Naive thymus-derived CD8-positive, alpha-beta T cell (primary cell): ENCODE measurements at regions not wholly inside any gene's neighbourhood (a gene's known extent, or its start where the extent isn't known, plus 50 kb on each side); places are given as distances from the start of the nearest gene placed in this dataset.
"Not testable (repeated sequence)": the region's sequence is repeated elsewhere in the genome, so short reads cannot be mapped to it uniquely, and the experiment has no call there.

ENCODE experiments used
- ATAC-seq, 2 donors: fragments of 150-1000 bp; cut with Tn5 transposase in 1 of 2; sonication (Bioruptor Pico), chemical (Tn5 transposase) in 1 of 2; 1 replicate in 1 of 2; 2 replicates in 1 of 2; pipeline ENCODE4 v1.10.0; 2021; ENCODE audit warnings: mild to moderate bottlenecking in 2 of 2, moderate library complexity in 2 of 2
- POLR2A ChIA-PET: fragments of 350-600 bp; sonication (Branson Sonifier 250); formaldehyde crosslinking; loops from one replicate; lab custom pipeline; 2021; ENCODE audit warnings: antibody characterized with exemption; lab: Charles Lee
- DNase-seq, 10 donors: peaks; one replicate each; pipeline versions ENCODE4 v3.0.0 to v3.0.0-alpha.2; 2020 to 2022
- H3K27ac Mint-ChIP-seq, 10 donors: one replicate each; pipeline ENCODE4 v1.8.0; 2020 to 2022; ENCODE audit warnings: mild to moderate bottlenecking in 10 of 10, mixed read lengths in 10 of 10, moderate library complexity in 4 of 10, inconsistent platforms in 1 of 10
- H3K27me3 Mint-ChIP-seq, 5 donors: one replicate each; pipeline ENCODE4 v1.8.0; 2021 to 2022; ENCODE audit warnings: mixed read lengths in 5 of 5
- H3K36me3 Mint-ChIP-seq, 3 donors: one replicate each; pipeline ENCODE4 v1.8.0; 2020 to 2022; ENCODE audit warnings: mixed read lengths in 3 of 3, mild to moderate bottlenecking in 2 of 3, inconsistent platforms in 1 of 3
- H3K4me1 Mint-ChIP-seq, 4 donors: one replicate each; pipeline ENCODE4 v1.8.0; 2021 to 2022; ENCODE audit warnings: mixed read lengths in 4 of 4
- H3K4me3 Mint-ChIP-seq, 10 donors: one replicate each; pipeline ENCODE4 v1.8.0; 2020 to 2022; ENCODE audit warnings: mild to moderate bottlenecking in 10 of 10, mixed read lengths in 10 of 10, moderate library complexity in 6 of 10, inconsistent platforms in 1 of 10
- H3K9me3 Mint-ChIP-seq, 9 donors: one replicate each; pipeline ENCODE4 v1.8.0; 2020 to 2022; ENCODE audit warnings: mixed read lengths in 9 of 9, mild to moderate bottlenecking in 3 of 9, inconsistent platforms in 1 of 9, moderate library complexity in 1 of 9

DNA sequence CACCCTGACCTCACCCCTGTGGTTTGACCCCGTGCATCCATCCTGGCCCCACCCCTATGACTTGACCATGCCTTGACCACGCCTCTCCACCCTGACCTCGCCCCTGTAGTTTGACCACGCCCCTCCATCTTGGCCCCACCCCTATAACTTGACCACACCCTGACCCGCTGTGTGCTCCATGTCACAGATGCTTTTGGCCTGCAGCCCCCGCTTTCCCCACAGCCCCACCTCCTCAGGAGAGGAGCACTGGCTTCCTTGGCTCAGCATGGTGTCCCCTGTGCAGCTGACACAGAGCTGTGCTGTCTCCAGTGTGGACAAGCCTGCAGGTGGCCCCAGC is 269.9 kb upstream of the SFSWAP start:
- Mint-ChIP-seq H3K9me3 (no peaks in the 10 kb centered on the region), H3K4me3 (no peak overlapping the region), H3K27me3 (peaks cover 5 to 14% (median 8%) of the 10 kb centered on the region in 5 donors), H3K27ac (no peak overlapping the region), H3K36me3 (no peaks in the 10 kb centered on the region), H3K4me1 (peaks cover 0 to 1% (median 0%) of the 10 kb centered on the region in 4 donors)
- POLR2A ChIA-PET = no interaction called here
- DNase-seq (peak in 1 of 10 donors; percentile 52), ATAC-seq (no peak)

DNA sequence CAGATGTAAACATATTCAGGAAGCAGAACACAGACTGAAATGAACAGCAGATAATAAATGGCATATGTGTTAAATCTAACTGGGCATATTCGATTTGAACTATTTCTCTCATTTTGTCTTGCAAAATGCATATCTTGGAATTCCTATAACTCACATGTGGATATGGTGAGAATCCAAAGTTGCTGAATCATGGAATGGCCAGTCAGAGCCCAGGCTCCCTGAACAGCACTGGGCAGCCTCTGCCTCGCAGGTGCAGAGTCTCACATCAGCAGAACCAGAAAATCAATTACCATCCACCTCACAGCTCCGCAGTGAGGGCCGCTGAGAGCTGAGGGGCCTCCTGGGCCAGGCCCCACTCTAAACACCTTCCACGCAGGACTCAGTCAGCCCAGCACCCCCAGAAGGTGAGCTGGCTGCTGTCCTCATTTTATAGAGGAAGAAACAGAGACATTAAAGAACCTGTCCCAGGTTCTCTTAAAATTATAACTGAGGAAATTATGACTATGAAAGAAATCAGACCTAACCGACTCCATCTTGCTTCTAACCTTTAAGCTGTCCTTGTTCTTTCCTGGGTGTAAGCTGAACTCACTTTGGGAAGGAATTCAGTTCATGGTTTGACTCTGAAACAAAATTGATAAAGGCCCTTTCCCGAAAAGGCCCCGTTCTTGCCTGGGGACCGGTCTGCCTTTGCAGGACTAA is 269.1 kb upstream of the SFSWAP start:
- Mint-ChIP-seq H3K27ac (peak overlapping the region in 1 of 10 donors; percentile 33), H3K27me3 (peaks cover 2 to 8% (median 4%) of the 10 kb centered on the region in 5 donors), H3K4me3 (no peak overlapping the region), H3K9me3 (no peaks in the 10 kb centered on the region), H3K4me1 (peaks cover 0 to 1% (median 0%) of the 10 kb centered on the region in 4 donors), H3K36me3 (no peaks in the 10 kb centered on the region)
- ATAC-seq (no peak), DNase-seq (no peak)
- POLR2A ChIA-PET = no interaction called here

DNA sequence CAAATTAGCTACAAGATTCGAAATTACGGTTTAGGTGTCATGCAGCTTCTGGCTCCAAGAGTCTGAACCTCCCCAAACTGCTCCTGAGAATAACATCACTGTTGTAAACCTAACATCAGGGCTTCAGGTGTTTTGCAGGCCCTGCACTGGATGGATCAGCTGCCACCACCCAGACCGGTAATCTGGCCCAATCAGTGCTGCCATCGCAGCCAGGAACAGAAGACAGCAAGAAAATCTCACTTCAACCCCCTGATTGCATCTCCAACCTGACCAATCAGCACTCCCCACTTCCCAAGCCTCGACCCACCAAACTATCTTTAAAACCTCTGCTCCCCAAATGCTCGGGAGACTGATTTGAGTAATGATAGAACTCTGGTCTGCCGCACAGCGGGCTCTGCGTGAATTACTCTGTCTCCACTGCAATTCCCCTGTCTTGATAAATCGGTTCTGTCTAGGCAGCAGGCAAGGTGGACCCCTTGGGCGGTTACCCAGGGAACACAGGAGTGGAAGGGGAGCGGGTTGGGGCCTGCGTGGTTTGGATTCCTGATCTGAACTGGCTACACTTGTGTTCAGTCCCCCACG is 268.5 kb upstream of the SFSWAP start:
- H3K9me3 Mint-ChIP-seq = no peaks in the 10 kb centered on the region
- H3K27ac Mint-ChIP-seq = peak overlapping the region in 1 of 10 donors; percentile 33
- POLR2A ChIA-PET = no interaction called here
- H3K4me1 Mint-ChIP-seq = no peaks in the 10 kb centered on the region
- ATAC-seq (no peak), DNase-seq (no peak)
- no peak overlapping the region for H3K4me3 Mint-ChIP-seq
- H3K36me3 Mint-ChIP-seq = no peaks in the 10 kb centered on the region
- peaks cover 0 to 4% (median under 1%) of the 10 kb centered on the region in 5 donors for H3K27me3 Mint-ChIP-seq

DNA sequence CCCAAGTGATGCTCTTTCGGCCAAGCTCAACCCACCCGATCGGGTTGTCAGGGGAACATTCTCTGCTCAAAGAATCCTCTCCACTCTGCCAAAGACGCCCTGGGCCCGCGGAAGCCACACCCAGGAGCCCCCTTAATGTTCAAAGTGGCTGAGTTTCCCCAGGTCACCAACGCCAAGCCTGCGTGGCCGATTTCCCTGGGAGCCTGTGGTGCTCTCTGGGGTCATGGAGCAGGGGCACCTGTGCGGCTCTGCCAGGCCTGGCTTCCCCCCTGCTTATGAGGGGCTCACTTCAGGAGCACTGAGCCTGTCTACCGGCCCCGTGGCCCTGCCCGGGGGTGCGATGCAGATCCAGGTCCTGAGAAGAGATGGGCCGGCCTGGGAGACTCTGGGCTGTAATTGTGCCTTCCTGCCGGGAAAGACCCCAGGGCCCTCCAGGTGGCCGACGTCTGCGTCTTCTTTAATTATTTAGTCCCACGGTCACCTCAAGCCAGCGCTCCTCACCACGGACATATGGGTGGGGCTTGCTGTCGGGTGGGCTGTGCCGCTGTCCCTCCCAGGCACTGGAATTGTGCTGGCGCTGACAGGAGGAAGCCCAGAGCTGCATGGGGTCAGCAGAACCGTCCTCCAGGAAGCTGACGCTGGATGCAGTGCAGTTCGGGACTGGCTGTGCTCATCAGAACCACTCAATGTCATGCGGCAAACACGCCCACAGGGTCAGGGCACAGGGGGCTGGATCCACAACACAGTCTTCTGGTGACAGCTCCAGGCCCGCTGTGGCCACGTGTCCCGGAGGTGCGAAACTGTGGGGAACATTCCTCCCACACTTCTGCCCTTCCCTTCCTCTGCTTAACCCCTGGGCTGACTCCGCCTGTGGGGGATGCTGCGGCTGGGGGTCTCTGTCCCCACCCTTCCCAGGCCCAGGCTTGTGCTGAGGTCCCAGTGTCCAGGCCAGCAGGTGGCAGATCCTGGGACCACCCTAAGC is 267.6 kb upstream of the SFSWAP start:
- Mint-ChIP-seq H3K4me1 (no peaks in the 10 kb centered on the region), H3K27ac (no peak overlapping the region), H3K4me3 (no peak overlapping the region), H3K36me3 (no peaks in the 10 kb centered on the region), H3K27me3 (peaks cover 0 to 3% (median 0%) of the 10 kb centered on the region in 5 donors), H3K9me3 (peaks cover 0 to 2% (median 0%) of the 10 kb centered on the region in 9 donors)
- POLR2A ChIA-PET = no interaction called here
- DNase-seq = no peak
- no peak for ATAC-seq

DNA sequence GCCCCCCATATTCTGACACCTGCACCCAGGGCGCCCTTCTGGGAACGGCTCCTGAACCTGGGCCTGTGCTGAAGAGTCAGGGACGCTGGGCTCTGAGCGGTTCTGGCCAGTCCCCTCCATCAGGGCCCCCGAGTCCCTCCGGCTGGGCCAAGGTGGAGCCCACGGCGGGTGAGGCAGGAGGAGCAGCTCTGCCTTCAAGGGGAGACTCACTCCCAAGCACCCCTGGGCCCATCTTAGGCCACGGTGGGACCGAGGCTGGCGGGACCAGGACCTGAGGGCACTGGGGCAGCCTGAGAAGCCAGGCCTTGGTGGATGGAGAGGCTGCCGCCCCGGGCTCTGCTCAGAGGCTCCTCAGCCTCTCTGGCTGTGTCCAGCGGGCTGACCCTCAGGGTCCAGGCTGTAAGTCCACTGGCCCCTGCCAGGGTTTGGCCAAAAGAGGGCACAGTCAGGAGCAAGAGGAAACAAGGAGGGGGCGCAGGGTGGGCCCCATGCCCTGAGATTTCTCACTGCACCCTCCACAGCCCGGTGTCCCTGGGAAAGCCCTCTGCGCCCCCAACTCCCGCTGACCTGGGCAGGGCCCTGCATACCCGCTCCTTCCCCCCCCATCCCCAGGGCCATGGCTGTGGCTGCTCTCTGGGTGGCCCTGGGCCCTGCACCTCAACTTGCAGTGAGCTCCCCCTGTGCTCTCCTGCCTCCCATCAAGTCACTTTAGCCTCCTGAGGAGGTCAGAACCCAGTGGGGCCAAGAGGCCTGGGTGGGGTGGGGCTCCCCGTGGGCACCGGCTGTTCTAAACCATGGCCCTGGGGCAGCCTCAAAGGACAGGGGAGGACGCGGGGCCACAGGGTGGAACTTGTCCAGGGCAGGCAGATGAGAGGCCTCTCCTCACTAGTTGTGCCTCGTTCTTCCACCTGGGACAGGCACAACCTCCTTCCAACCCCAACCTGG is 266.4 kb upstream of the SFSWAP start:
- DNase-seq (no peak), ATAC-seq (no peak)
- Mint-ChIP-seq H3K27ac (no peak overlapping the region), H3K36me3 (no peaks in the 10 kb centered on the region), H3K9me3 (peaks cover 0 to 4% (median 0%) of the 10 kb centered on the region in 9 donors), H3K4me1 (no peaks in the 10 kb centered on the region), H3K27me3 (peaks cover 0 to 2% (median 0%) of the 10 kb centered on the region in 5 donors), H3K4me3 (no peak overlapping the region)
- POLR2A ChIA-PET = no interaction called here

DNA sequence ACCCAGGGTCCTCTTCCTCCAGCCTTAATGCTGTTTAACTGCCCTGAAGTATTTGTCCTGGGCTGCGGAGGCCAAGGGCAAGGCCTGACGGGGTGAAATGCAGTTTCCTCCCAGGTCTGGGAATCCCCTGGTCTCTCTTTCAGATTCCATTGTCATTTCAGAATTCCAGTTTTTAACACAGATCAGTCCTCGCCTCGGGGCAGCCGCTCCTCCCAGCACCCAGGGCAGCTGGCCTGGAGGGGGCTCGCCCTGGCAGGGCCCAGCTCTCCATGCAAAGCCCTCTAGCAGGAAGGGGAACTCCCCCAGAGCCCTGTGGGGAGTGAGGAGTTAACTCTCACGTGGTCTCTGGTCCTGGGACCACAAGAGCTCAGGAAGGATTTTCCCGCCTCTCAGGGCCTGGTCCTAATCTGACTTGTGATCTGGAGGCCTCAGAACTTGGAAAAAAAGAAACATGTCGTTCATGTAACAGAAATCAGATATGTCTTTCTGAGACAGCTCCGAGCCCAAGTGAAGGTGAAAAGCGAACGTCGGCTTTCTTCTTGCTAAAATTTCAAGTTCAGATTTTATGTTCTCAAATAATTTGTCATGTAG is 265.6 kb upstream of the SFSWAP start:
- Mint-ChIP-seq H3K27ac (no peak overlapping the region), H3K27me3 (peaks cover 0 to 2% (median 0%) of the 10 kb centered on the region in 5 donors), H3K9me3 (peaks cover 0 to 4% (median 0%) of the 10 kb centered on the region in 9 donors), H3K4me1 (no peaks in the 10 kb centered on the region), H3K36me3 (no peaks in the 10 kb centered on the region), H3K4me3 (no peak overlapping the region)
- DNase-seq = no peak
- POLR2A ChIA-PET = no interaction called here
- no peak for ATAC-seq

DNA sequence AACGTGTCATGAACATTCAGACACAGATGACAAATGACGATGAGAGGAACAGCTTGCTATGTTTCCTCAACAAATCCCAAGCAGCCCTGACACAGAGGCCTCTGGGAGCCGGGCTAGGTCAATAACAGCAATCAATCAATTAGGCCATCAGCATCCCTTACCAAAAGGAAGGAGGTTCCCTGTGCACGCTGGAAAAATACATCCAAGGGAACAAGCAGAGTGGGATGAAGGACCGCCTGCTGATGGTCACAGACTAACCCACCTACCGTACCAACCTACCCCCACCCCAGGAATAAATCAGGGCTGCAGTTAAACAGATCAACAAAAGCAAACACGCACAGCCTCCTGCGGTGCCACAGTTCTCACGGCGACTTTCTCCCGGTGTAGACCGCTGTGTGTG is 265.1 kb upstream of the SFSWAP start:
- Mint-ChIP-seq H3K27ac (peak overlapping the region in 1 of 10 donors; percentile 29), H3K36me3 (no peaks in the 10 kb centered on the region), H3K4me3 (no peak overlapping the region), H3K27me3 (peaks cover 0 to 2% (median 0%) of the 10 kb centered on the region in 5 donors), H3K9me3 (peaks cover 0 to 7% (median 2%) of the 10 kb centered on the region in 9 donors), H3K4me1 (no peaks in the 10 kb centered on the region)
- ATAC-seq (no peak), DNase-seq (no peak)
- POLR2A ChIA-PET = no interaction called here

DNA sequence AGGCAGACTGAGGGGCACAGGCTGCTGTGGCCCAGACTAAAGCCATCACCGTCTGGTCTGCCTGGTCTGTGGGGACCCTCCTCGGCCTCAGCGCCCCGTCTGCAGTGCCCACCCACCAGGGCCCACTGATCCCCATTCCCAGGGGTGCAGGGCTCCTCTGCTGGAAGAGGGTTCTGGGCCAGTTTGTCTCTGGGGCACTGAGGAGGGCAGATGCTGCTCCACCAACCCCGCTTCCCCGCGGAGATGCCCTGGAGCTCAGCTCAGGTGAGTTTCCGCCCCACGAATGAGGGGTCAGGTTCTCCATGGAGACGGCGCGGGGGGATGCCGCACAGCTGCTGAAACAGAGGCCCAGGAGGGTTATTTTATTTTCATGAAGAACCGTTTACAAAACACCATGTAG is 263.3 kb upstream of the SFSWAP start:
- Mint-ChIP-seq H3K9me3 (peaks cover 0 to 20% (median 9%) of the 10 kb centered on the region in 9 donors), H3K27me3 (peaks cover 0 to 12% (median 5%) of the 10 kb centered on the region in 5 donors)
- H3K27ac Mint-ChIP-seq, ATAC-seq, POLR2A ChIA-PET, DNase-seq, H3K4me3 Mint-ChIP-seq, H3K4me1 Mint-ChIP-seq, H3K36me3 Mint-ChIP-seq: not testable (repeated sequence)

DNA sequence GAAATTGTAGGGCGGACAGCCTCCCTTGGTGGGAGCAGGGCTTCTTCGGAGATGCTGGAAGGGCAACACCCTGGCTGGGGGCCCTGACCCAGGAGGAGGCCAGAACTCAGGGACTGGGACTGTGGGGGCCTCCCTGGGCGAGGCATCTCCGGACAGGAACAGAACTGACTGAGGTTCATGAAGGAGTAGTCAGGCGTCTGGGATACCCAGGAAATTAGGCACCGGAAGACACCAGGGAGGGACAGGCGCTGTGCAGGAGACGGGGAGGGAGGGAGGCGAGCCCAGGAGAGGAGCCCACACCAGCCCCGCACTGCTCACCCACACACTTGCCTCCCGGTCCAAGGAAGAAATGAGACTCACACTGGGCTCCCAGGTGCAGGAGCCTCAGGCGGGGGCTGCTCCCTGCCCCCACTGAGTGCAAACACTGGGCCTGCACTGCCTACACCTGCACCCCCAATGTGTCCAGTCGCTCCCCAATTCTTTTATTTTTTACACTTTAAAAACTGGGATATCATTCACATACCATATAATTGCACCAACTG is 262.6 kb upstream of the SFSWAP start:
- Mint-ChIP-seq H3K4me3 (no peak overlapping the region), H3K27me3 (peaks cover 1 to 12% (median 5%) of the 10 kb centered on the region in 5 donors), H3K9me3 (peaks cover 0 to 20% (median 9%) of the 10 kb centered on the region in 9 donors), H3K27ac (no peak overlapping the region), H3K4me1 (peaks cover 0 to 2% (median under 1%) of the 10 kb centered on the region in 4 donors), H3K36me3 (peaks cover 0 to 5% (median 0%) of the 10 kb centered on the region in 3 donors)
- POLR2A ChIA-PET = no interaction called here
- ATAC-seq = no peak
- DNase-seq = no peak

DNA sequence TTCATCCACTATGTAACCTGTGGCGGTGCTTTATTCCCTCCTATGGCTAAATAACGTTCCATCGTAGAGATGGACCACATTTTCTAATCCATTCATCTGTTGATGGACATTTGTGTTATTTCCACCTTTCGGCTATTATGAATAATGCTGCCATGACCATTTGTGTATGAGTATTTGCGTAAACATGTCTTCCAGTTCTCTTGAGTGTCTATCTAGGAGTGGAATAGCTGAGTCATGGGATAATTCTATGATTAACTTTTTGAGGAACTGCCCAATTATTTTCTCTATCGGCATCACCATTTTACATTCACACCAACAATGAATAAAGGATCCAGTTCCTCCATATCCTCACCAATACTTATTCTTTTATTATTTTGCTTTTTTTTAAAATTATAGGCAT is 261.9 kb upstream of the SFSWAP start:
- H3K4me1 Mint-ChIP-seq = peaks cover 0 to 2% (median under 1%) of the 10 kb centered on the region in 4 donors
- ATAC-seq (no peak), DNase-seq (no peak)
- no peak overlapping the region for H3K27ac Mint-ChIP-seq
- peaks cover 1 to 12% (median 5%) of the 10 kb centered on the region in 5 donors for H3K27me3 Mint-ChIP-seq
- no peak overlapping the region for H3K4me3 Mint-ChIP-seq
- POLR2A ChIA-PET = no interaction called here
- H3K36me3 Mint-ChIP-seq = peaks cover 0 to 5% (median 0%) of the 10 kb centered on the region in 3 donors
- peaks cover 0 to 20% (median 9%) of the 10 kb centered on the region in 9 donors for H3K9me3 Mint-ChIP-seq

DNA sequence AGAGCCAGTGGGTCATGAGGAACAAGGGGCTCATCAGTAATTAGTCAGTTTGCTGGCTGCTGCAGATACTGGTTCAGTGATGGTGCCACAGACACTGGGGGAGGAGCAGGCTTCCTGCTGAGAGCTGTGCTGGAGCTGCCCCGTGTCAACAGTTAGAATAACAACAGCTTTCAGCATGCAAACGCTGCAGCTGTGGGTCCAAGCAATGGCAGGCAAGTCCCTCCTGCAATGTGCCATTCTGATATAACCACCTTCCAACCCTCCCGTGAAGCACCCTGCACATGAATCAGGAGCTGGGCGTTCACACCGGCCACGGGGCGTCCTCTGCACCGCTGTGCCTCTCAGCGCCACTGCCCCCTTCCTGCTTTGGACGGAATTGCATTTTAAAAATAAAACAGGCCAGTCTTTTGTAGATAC is 258.4 kb upstream of the SFSWAP start:
- Mint-ChIP-seq H3K9me3 (peaks cover 0 to 20% (median 9%) of the 10 kb centered on the region in 9 donors), H3K4me1 (peaks cover 0 to 5% (median 2%) of the 10 kb centered on the region in 4 donors), H3K4me3 (peak overlapping the region in 4 of 10 donors; percentile 6 to 35 (median 23)), H3K36me3 (peaks cover 0 to 5% (median 0%) of the 10 kb centered on the region in 3 donors), H3K27me3 (peaks cover 3 to 32% (median 16%) of the 10 kb centered on the region in 5 donors), H3K27ac (peak overlapping the region in 1 of 10 donors; percentile 10)
- ATAC-seq = no peak
- POLR2A ChIA-PET = no interaction called here
- DNase-seq = peak in 3 of 10 donors; percentile 4 to 14 (median 12)
